Testis (tissue), 2 donors: ENCODE measurements at regions not wholly inside any gene's neighbourhood (a gene's known extent, or its start where the extent isn't known, plus 50 kb on each side); places are given as distances from the start of the nearest gene placed in this dataset.

Source experiments
- CTCF ChIP-seq, 3 experiments: fragments of 450-650 bp in 2 of 3; fragments of 200-600 bp in 1 of 3; sonication (generic) in 1 of 3; IDR thresholded peaks; one replicate each; pipeline ENCODE4 v1.5.1; 2016 to 2019; ENCODE audit warnings: antibody characterized with exemption in 3 of 3, mild to moderate bottlenecking in 2 of 3, moderate library complexity in 1 of 3
- POLR2A ChIP-seq: fragments of 450-650 bp; IDR thresholded peaks from one replicate; pipeline ENCODE4 v1.6.1; 2017; ENCODE audit warnings: antibody characterized with exemption, mild to moderate bottlenecking, moderate library complexity

- TF ChIP-seq CTCF (IDR thresholded peaks at IDR 0.05) (no peak), POLR2A (no peak)
Measured at GRCh38 chr4:23423540-23423939, 466.3 kb downstream of the PPARGC1A start.
